Cardiac septum (tissue), 1 donor: ENCODE measurements at regions not wholly inside any gene's neighbourhood (a gene's known extent, or its start where the extent isn't known, plus 50 kb on each side); places are given as distances from the start of the nearest gene placed in this dataset.

Experiments
- DNase-seq: peaks from one replicate; pipeline ENCODE4 v3.0.0-alpha.2; 2020; ENCODE audit warnings: low spot score
- intact Hi-C: fragments of 100-400 bp; cut with DNase I; formaldehyde crosslinking; loops from one replicate; pipeline ENCODE4 v1.14.0; 2022
- donor health status: DM: no; HTN: no; CAD: no.

- intact Hi-C loops: no loop called here
- DNase-seq: no peak
Observed at GRCh38 chr3:74106925-74107324, 482.2 kb upstream of the PDZRN3 start.

- no peak for DNase-seq
- intact Hi-C loops: no loop called here
Observed at GRCh38 chr3:74091204-74091603, 466.5 kb upstream of the PDZRN3 start.

- intact Hi-C loops: no loop called here
- DNase-seq: no peak
Observed at GRCh38 chr3:74089814-74090213, 465.1 kb upstream of the PDZRN3 start.

- no peak for DNase-seq
- intact Hi-C loops: no loop called here
Observed at GRCh38 chr3:74080056-74080461, 455.3 kb upstream of the PDZRN3 start.

GRCh38 chr3:74075241-74075640, 450.5 kb upstream of the PDZRN3 start:
- intact Hi-C loops: no loop called here
- DNase-seq: no peak

GRCh38 chr3:74074700-74075099, 450.0 kb upstream of the PDZRN3 start:
- no peak for DNase-seq
- intact Hi-C loops: no loop called here

- DNase-seq: no peak
- intact Hi-C loops: no loop called here
Observed at GRCh38 chr3:74067296-74067695, 442.6 kb upstream of the PDZRN3 start.

- no peak for DNase-seq
- intact Hi-C loops: no loop called here
Observed at GRCh38 chr3:74066456-74066855, 441.7 kb upstream of the PDZRN3 start.

GRCh38 chr3:74059923-74060600, 435.3 kb upstream of the PDZRN3 start:
- intact Hi-C loops: no loop called here
- no peak for DNase-seq

GRCh38 chr3:74059301-74059922, 434.7 kb upstream of the PDZRN3 start:
- DNase-seq: no peak
- intact Hi-C loops: no loop called here

- intact Hi-C loops: no loop called here
- DNase-seq: no peak
Observed at GRCh38 chr3:74057169-74057568, 432.4 kb upstream of the PDZRN3 start.

GRCh38 chr3:74055061-74055460, 430.3 kb upstream of the PDZRN3 start:
- no peak for DNase-seq
- intact Hi-C loops: no loop called here

GRCh38 chr3:74054566-74054965, 429.8 kb upstream of the PDZRN3 start:
- DNase-seq: no peak
- intact Hi-C loops: no loop called here

- intact Hi-C loops: no loop called here
- DNase-seq: no peak
Observed at GRCh38 chr3:74053970-74054516, 429.3 kb upstream of the PDZRN3 start.

- no peak for DNase-seq
- intact Hi-C loops: no loop called here
Observed at GRCh38 chr3:74049444-74049843, 424.7 kb upstream of the PDZRN3 start.

- intact Hi-C loops: no loop called here
Observed at GRCh38 chr3:74048699-74049098, 424.0 kb upstream of the PDZRN3 start.

GRCh38 chr3:74045000-74045399, 420.3 kb upstream of the PDZRN3 start:
- intact Hi-C loops: no loop called here

More at GRCh38 chr3:74048699-74049098, 424.0 kb upstream of the PDZRN3 start:
- DNase-seq: no peak

GRCh38 chr3:74041068-74041675, 416.4 kb upstream of the PDZRN3 start:
- DNase-seq: no peak
- intact Hi-C loops: no loop called here

More at GRCh38 chr3:74045000-74045399, 420.3 kb upstream of the PDZRN3 start:
- no peak for DNase-seq

GRCh38 chr3:74039105-74039504, 414.4 kb upstream of the PDZRN3 start:
- no peak for DNase-seq
- intact Hi-C loops: no loop called here

GRCh38 chr3:74036568-74036967, 411.8 kb upstream of the PDZRN3 start:
- intact Hi-C loops: no loop called here
- DNase-seq: no peak

GRCh38 chr3:74036102-74036501, 411.4 kb upstream of the PDZRN3 start:
- no peak for DNase-seq
- intact Hi-C loops: no loop called here
